B cell (primary cell): ENCODE measurements at regions not wholly inside any gene's neighbourhood (a gene's known extent, or its start where the extent isn't known, plus 50 kb on each side); places are given as distances from the start of the nearest gene placed in this dataset.

Experiments used
- EZH2 ChIP-seq: IDR thresholded peaks from 2 replicates; pipeline ENCODE4 v1.6.1; 2012; ENCODE audit warnings: borderline replicate concordance, low read depth, mild to moderate bottlenecking, moderate library complexity, low read length; ENCODE audit not compliant: insufficient read depth, poor library complexity, severe bottlenecking
- TF ChIP-seq, protein P1 (sequence below): fragments of 200-600 bp; IDR thresholded peaks from one replicate; pipeline ENCODE4 v1.8.0; 2022; ENCODE audit warnings: antibody characterized with exemption, mild to moderate bottlenecking

DNA sequence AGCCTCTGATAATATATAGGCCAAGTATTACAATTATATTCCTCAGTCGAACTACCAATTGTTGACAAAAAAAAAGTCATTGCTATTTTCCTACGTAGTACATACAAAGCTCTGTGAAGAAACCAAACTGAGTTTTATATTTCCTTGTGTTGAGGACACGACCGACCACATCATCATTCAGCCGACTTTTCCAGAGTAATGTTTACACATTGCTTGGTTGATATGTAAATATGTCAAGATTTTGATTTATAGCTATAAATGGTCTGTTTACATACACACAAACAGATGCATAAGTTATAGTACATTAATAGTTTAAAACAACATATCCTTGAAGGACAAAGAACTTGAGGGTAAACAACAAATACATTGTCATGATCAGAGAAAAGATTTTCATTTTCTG, 121.5 kb downstream of the CRPPA start:
- TF ChIP-seq, protein P1, sequence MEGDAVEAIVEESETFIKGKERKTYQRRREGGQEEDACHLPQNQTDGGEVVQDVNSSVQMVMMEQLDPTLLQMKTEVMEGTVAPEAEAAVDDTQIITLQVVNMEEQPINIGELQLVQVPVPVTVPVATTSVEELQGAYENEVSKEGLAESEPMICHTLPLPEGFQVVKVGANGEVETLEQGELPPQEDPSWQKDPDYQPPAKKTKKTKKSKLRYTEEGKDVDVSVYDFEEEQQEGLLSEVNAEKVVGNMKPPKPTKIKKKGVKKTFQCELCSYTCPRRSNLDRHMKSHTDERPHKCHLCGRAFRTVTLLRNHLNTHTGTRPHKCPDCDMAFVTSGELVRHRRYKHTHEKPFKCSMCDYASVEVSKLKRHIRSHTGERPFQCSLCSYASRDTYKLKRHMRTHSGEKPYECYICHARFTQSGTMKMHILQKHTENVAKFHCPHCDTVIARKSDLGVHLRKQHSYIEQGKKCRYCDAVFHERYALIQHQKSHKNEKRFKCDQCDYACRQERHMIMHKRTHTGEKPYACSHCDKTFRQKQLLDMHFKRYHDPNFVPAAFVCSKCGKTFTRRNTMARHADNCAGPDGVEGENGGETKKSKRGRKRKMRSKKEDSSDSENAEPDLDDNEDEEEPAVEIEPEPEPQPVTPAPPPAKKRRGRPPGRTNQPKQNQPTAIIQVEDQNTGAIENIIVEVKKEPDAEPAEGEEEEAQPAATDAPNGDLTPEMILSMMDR, result no peak
- no peak for TF ChIP-seq EZH2
